IPS-NIHi7 (cell line): ENCODE measurements at regions not wholly inside any gene's neighbourhood (a gene's known extent, or its start where the extent isn't known, plus 50 kb on each side); places are given as distances from the start of the nearest gene placed in this dataset.
A peak's percentile ranks its signal among the peaks of the same experiment; 100 is the strongest.
"Not testable (repeated sequence)": the region's sequence is repeated elsewhere in the genome, so short reads cannot be mapped to it uniquely, and the experiment has no call there.

Experiments used
- DNase-seq: peaks from one replicate; pipeline ENCODE4 v3.0.0; 2012; ENCODE audit warnings: mixed read lengths; ENCODE audit errors: extremely low spot score

GRCh38 chr12:114616081-114616480 is 67.9 kb downstream of the TBX3 start:
- no peak for DNase-seq

DNA sequence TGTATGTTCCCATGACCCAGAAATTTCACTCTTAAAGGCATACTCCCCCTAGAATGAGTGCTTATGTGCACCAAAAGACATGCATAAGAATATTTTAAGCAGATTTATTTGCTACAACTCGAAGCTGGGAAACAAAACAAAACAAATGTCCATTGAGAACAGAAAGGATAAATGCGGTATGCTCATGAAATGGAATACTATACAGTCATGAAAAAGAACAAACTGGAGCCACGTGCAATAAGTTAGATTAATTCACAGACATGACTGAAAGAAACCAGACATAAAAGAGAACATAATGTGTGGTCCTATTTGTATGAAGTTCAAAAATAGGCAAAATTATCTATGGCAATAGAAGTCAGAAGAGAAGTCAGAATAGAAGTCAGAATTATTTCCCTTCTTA is 69.9 kb downstream of the TBX3 start:
- DNase-seq, result no peak

DNA sequence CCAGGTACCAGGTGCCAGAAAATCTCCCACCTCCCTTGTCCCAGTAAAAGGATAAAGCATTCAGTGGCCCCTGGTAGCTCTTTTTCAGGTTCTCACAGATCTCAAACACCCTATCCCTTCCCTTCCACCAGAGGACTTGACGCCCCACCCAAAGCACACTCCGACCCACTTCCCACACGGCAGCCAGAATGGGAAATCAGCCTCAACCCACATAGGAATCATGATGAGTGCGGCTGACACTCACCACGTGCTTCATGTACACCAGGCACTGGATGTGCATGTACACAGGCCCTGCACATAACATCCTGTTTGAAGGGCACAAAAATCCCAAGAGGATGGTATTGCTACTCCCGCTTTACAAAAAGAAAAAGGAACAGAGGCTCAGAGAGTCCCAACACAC is 71.9 kb downstream of the TBX3 start:
- DNase-seq, result no peak

- DNase-seq, result no peak
These were observed 72.6 kb downstream of the TBX3 start for GRCh38 chr12:114611145-114612018.

DNA sequence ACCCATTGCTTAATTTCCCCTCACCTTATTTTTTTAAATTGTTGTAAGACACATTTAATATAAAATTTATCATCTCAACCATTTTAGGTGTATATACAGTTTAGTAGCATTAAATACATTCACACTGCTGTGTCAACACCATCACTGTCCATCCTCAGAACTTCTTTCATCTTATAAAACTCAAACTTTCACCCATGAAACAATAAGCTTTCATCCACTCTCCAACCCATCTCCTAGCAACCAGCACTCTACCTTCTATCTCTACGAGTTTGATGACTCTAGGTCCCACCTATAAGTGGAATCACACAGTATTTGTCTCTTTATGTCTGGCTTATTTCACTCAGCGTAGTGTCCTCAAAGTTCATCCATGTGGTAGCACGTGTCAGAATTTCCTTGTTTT is 75.5 kb downstream of the TBX3 start:
- no peak for DNase-seq

- DNase-seq, result no peak
These were observed 78.1 kb downstream of the TBX3 start for GRCh38 chr12:114605918-114606317.

GRCh38 chr12:114604606-114605005 is 79.4 kb downstream of the TBX3 start:
- no peak for DNase-seq

- DNase-seq, result not testable (repeated sequence)
These were observed 83.4 kb downstream of the TBX3 start for GRCh38 chr12:114600584-114600983.

DNA sequence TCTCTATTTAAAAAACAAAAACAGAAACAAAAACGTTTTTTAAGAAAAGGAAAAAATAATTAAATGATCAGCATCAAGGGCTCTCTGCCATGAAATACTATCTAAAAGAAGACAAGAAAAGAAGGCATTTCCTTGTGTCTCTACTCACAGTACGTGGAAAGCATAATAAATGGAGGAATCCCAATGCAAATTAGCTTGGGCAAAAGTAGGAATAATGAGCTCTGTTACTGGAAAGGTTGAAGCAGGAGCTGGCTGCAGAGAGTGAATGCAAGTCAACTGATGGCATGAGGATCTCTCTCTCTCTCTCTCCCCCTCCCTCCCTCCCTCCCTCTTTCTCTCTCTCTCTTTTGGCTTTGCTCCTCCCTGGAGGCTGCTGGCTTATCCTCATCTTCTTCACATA is 85.9 kb downstream of the TBX3 start:
- no peak for DNase-seq

GRCh38 chr12:114592946-114593345 is 91.0 kb downstream of the TBX3 start:
- no peak for DNase-seq

DNA sequence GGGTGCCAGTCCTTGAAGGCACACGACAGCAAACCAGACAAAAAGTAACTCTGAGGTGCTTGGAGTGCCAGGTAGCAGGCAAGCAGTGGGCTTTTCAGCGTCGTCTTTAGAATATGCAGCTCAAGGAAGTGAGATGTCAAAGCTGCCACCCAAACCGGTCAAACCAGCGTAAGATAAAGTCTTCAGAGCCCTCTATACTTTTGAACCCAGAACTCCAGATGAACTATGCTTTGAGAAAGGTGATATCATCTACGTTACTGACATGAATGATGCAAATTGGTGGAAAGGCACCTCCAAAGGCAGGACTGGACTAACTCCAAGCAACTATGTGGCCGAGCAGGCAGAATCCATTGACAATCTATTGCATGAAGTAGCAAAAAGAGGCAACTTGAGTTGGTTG is 95.9 kb downstream of the TBX3 start:
- DNase-seq, result no peak

GRCh38 chr12:114580306-114580705 is 103.7 kb downstream of the TBX3 start:
- DNase-seq, result no peak

DNA sequence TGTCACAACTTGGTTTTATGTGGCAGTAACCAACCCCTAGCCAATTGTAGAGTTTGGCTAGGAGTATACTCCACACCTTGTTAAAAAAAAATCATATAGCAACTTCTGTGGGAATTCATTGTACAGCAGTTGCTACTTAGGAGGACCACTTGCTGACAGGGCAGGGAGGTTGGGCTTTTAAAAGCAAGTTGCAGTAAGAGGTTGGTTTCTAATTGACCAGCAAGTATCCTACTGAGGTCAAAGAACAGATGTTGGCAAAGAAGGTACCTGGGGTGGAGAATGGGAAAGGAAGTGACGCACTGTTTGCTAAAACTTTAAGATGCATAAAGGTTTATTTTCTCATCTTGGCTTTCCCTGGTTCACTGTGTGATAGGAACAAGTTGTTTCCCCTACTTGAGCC is 104.6 kb downstream of the TBX3 start:
- DNase-seq, result no peak

GRCh38 chr12:114562654-114563053 is 121.3 kb downstream of the TBX3 start:
- peak; percentile 43 for DNase-seq

- no peak for DNase-seq
These were observed 128.5 kb downstream of the TBX3 start for GRCh38 chr12:114555451-114555850.

GRCh38 chr12:114547636-114548035 is 136.3 kb downstream of the TBX3 start:
- peak; percentile 18 for DNase-seq

DNA sequence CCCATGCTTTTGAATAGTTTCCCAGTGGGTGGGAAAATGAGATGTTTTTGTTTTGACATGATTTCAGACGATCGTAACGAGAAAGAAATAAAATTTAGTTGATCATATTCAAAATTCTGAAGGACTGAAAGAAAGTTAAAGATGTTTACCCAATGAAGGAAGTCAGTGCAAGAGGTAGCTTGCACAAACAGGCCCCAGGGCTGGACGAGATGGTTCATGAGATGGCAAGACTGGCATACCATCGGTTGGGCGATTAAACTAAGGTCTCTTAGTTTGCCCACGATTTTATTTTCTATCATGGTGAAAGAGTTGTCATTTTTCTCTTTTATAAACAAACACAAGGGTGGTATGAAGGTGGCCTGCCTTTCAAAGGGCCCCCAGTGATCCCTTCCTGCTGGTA is 124.5 kb upstream of the TBX5 start:
- no peak for DNase-seq

GRCh38 chr12:114529966-114530365 is 124.0 kb upstream of the TBX5 start:
- no peak for DNase-seq

DNA sequence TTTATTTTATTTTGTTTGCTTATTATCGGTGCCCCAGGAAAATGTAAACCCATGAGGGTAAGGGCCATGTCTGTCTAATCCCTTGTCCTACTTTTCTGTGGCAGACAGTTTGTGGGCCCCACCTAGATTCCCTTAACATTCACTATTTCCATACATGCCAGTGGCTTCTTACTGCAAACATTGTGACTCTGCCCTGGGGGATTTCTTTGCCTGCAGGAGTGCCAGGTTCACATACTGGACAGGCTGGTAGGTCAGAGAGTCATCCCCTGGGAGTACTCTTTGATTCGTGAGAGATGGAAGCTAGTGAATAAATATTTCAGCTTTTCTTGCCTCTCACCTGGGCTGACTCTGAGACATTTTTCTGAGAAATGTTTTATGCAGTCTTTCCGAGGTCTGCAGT is 122.8 kb upstream of the TBX5 start:
- DNase-seq, result no peak

GRCh38 chr12:114521160-114521559 is 115.2 kb upstream of the TBX5 start:
- not testable (repeated sequence) for DNase-seq

DNA sequence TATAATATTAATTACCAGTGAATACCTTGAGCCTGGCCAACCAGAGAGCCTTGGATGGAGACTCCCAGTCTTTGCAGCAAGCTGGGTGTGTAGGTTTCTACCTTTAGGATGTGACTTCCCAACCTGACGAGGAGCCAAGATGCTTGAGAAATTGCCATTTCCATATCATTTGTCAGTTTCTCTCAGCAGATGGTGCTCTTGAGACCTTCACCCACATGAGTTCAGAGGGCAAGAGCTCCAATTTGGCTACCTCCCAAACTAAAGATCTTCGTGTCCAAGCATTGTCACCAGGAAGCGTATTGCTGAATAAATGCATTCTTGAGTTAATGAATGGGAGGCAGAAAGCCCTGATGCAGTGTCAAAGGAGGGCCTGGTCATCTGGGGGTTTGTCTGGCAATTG is 106.4 kb upstream of the TBX5 start:
- DNase-seq, result peak; percentile 43

DNA sequence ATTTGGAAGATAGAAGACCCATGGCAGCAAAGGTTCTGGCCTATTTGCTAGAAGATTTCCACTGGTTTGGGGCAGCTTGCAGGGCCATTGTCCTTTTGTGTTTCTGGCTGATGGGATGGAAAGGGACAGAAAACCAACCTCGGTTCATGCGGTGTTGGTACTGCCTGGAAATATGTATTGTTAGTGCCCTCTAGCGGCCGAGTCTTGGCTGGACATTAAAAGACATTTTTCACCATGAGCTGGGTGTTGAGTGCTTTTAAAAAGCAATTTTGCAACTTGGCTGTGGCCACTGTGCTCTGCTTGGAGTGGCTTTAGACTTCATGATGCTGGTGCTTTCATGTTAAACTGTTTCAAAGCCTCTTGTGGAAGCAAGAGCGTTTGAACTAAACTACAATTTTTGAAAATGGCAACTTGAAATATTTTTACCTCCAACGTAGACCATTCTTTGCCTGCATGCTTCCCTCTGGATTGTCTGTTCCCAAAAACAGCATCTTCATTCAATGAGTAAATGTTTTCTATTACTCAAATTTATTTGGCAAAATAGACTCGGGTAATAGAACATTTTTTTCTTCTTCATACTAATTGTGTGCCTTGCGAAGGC is 102.7 kb upstream of the TBX5 start:
- DNase-seq, result peak; percentile 89

- DNase-seq, result no peak
These were observed 100.7 kb upstream of the TBX5 start for GRCh38 chr12:114506651-114507050.
